WTC11 (cell line): ENCODE measurements at regions not wholly inside any gene's neighbourhood (a gene's known extent, or its start where the extent isn't known, plus 50 kb on each side); places are given as distances from the start of the nearest gene placed in this dataset.

ENCODE experiments used
- ATAC-seq: fragments of 200-7000 bp; cut with Tn5 transposase; 2 replicates; pipeline ENCODE4 v1.10.0; 2021; ENCODE audit warnings: mild to moderate bottlenecking, moderate library complexity
- CTCF ChIA-PET: fragments of 300-600 bp; sonication (Branson Sonifier 250); formaldehyde crosslinking; loops from one replicate; lab custom pipeline; 2021; ENCODE audit warnings: antibody characterized with exemption; lab: Charles Lee
- POLR2A ChIA-PET: fragments of 350-600 bp; sonication (Branson Sonifier 250); formaldehyde crosslinking; loops from one replicate; lab custom pipeline; 2021; ENCODE audit warnings: antibody characterized with exemption; lab: Charles Lee
- DNase-seq: peaks from one replicate; pipeline ENCODE4 v3.0.0; 2021; ENCODE audit warnings: low spot score
- H3K27ac Mint-ChIP-seq: 2 replicates; pipeline ENCODE4 v1.8.0; 2021; ENCODE audit warnings: mixed read lengths
- H3K27me3 Mint-ChIP-seq: 2 replicates; pipeline ENCODE4 v1.8.0; 2021; ENCODE audit warnings: low read depth, mild to moderate bottlenecking, moderate library complexity, mixed read lengths
- H3K36me3 Mint-ChIP-seq: 2 replicates; pipeline ENCODE4 v1.8.0; 2021; ENCODE audit warnings: mixed read lengths
- H3K4me1 Mint-ChIP-seq: 2 replicates; pipeline ENCODE4 v1.8.0; 2022; ENCODE audit warnings: mixed read lengths
- H3K4me3 Mint-ChIP-seq: 2 replicates; pipeline ENCODE4 v1.8.0; 2021; ENCODE audit warnings: mild to moderate bottlenecking, moderate library complexity, mixed read lengths
- H3K9me3 Mint-ChIP-seq: 2 replicates; pipeline ENCODE4 v1.8.0; 2021; ENCODE audit warnings: mixed read lengths
- CBFB ChIP-seq: sonication (generic); formaldehyde crosslinking; IDR thresholded peaks from 2 replicates; pipeline ENCODE4 v1.8.1; 2022; ENCODE audit warnings: mild to moderate bottlenecking, low read depth, missing genetic modification reagents
- CREB1 ChIP-seq: sonication (generic); formaldehyde crosslinking; IDR thresholded peaks from 2 replicates; pipeline ENCODE4 v1.8.0; 2023; ENCODE audit warnings: mild to moderate bottlenecking, missing genetic modification reagents
- ELF4 ChIP-seq: sonication (generic); formaldehyde crosslinking; IDR thresholded peaks from 2 replicates; pipeline ENCODE4 v1.8.1; 2022; ENCODE audit warnings: low read depth, mild to moderate bottlenecking, moderate library complexity, missing genetic modification reagents
- ETV6 ChIP-seq: sonication (generic); formaldehyde crosslinking; IDR thresholded peaks from 2 replicates; pipeline ENCODE4 v1.8.1; 2022; ENCODE audit warnings: mild to moderate bottlenecking, missing genetic modification reagents
- FOXK1 ChIP-seq: sonication (generic); formaldehyde crosslinking; IDR thresholded peaks from 2 replicates; pipeline ENCODE4 v1.8.0; 2022; ENCODE audit warnings: mild to moderate bottlenecking, moderate library complexity, missing genetic modification reagents
- GABPB1 ChIP-seq: sonication (generic); formaldehyde crosslinking; IDR thresholded peaks from 2 replicates; pipeline ENCODE4 v1.8.1; 2023; ENCODE audit warnings: mild to moderate bottlenecking, missing genetic modification reagents
- JAZF1 ChIP-seq: fragments of 250-450 bp; sonication (Bioruptor Pico); IDR thresholded peaks from 2 replicates; pipeline ENCODE4 v1.9.0; 2021; ENCODE audit warnings: moderate library complexity, mild to moderate bottlenecking, inconsistent platforms
- JUN ChIP-seq: sonication (generic); formaldehyde crosslinking; IDR thresholded peaks from 2 replicates; pipeline ENCODE4 v1.8.0; 2023; ENCODE audit warnings: mild to moderate bottlenecking, missing genetic modification reagents
- MYBL2 ChIP-seq: sonication (generic); formaldehyde crosslinking; IDR thresholded peaks from 2 replicates; pipeline ENCODE4 v1.8.1; 2023; ENCODE audit warnings: mild to moderate bottlenecking, moderate library complexity, missing genetic modification reagents
- NFE2L1 ChIP-seq: sonication (generic); formaldehyde crosslinking; IDR thresholded peaks from 2 replicates; pipeline ENCODE4 v1.8.1; 2023; ENCODE audit warnings: missing genetic modification reagents
- NR1H2 ChIP-seq: sonication (generic); formaldehyde crosslinking; IDR thresholded peaks from 2 replicates; pipeline ENCODE4 v1.9.0; 2021; ENCODE audit warnings: mild to moderate bottlenecking, moderate library complexity, missing genetic modification reagents
- NR3C1 ChIP-seq: sonication (generic); formaldehyde crosslinking; conservative IDR thresholded peaks from 2 replicates; pipeline ENCODE4 v1.8.1; 2023; ENCODE audit warnings: low read depth, mild to moderate bottlenecking, missing genetic modification reagents
- OVOL2 ChIP-seq: fragments of 250-450 bp; sonication (Bioruptor Pico); IDR thresholded peaks from 2 replicates; pipeline ENCODE4 v1.9.0; 2021; ENCODE audit warnings: mild to moderate bottlenecking, borderline replicate concordance
- SMAD4 ChIP-seq: sonication (generic); formaldehyde crosslinking; IDR thresholded peaks from 2 replicates; pipeline ENCODE4 v1.8.0; 2022; ENCODE audit warnings: mild to moderate bottlenecking, missing genetic modification reagents
- SOX15 ChIP-seq: fragments of 250-450 bp; sonication (Bioruptor Pico); IDR thresholded peaks from 2 replicates; pipeline ENCODE4 v1.9.0; 2021; ENCODE audit warnings: mild to moderate bottlenecking
- TCF7 ChIP-seq: sonication (generic); formaldehyde crosslinking; IDR thresholded peaks from 2 replicates; pipeline ENCODE4 v1.8.0; 2022; ENCODE audit warnings: mild to moderate bottlenecking, low read depth, missing genetic modification reagents, moderate library complexity
- TEAD1 ChIP-seq: sonication (generic); formaldehyde crosslinking; IDR thresholded peaks from 2 replicates; pipeline ENCODE4 v1.8.0; 2022; ENCODE audit warnings: mild to moderate bottlenecking, missing genetic modification reagents
- ZBTB21 ChIP-seq: sonication (generic); formaldehyde crosslinking; IDR thresholded peaks from 2 replicates; pipeline ENCODE4 v1.8.1; 2023; ENCODE audit warnings: mild to moderate bottlenecking, missing genetic modification reagents, borderline replicate concordance
- ZNF121 ChIP-seq: sonication (generic); formaldehyde crosslinking; IDR thresholded peaks from 2 replicates; pipeline ENCODE4 v1.8.0; 2023; ENCODE audit warnings: missing genetic modification reagents
- ZNF263 ChIP-seq: sonication (generic); formaldehyde crosslinking; IDR thresholded peaks from 2 replicates; pipeline ENCODE4 v1.8.1; 2022; ENCODE audit warnings: low read depth, mild to moderate bottlenecking, moderate library complexity, missing genetic modification reagents
- ZNF317 ChIP-seq: sonication (generic); formaldehyde crosslinking; IDR thresholded peaks from 2 replicates; pipeline ENCODE4 v1.8.1; 2023; ENCODE audit warnings: low read depth, mild to moderate bottlenecking, moderate library complexity, missing genetic modification reagents, borderline replicate concordance
- ZNF396 ChIP-seq: fragments of 250-450 bp; sonication (Bioruptor Pico); IDR thresholded peaks from 2 replicates; pipeline ENCODE4 v1.8.0; 2021; ENCODE audit warnings: mild to moderate bottlenecking, moderate library complexity, borderline replicate concordance
- ZNF671 ChIP-seq: fragments of 250-450 bp; sonication (Bioruptor Pico); IDR thresholded peaks from 2 replicates; pipeline ENCODE4 v1.8.0; 2021; ENCODE audit warnings: mild to moderate bottlenecking
- TF ChIP-seq, protein P1 (sequence below): fragments of 250-450 bp; sonication (Bioruptor Pico); IDR thresholded peaks from 2 replicates; pipeline ENCODE4 v1.9.0; 2021; ENCODE audit warnings: mild to moderate bottlenecking
- TF ChIP-seq, protein P2 (sequence below): sonication (generic); formaldehyde crosslinking; IDR thresholded peaks from 2 replicates; pipeline ENCODE4 v1.8.1; 2023; ENCODE audit warnings: mild to moderate bottlenecking, missing genetic modification reagents, moderate library complexity
- TF ChIP-seq, protein P3 (sequence below): sonication (generic); formaldehyde crosslinking; IDR thresholded peaks from 2 replicates; pipeline ENCODE4 v1.8.1; 2022; ENCODE audit warnings: low read depth, mild to moderate bottlenecking, moderate library complexity, missing genetic modification reagents, borderline replicate concordance
- TF ChIP-seq, protein P4 (sequence below): sonication (generic); formaldehyde crosslinking; IDR thresholded peaks from 2 replicates; pipeline ENCODE4 v1.8.0; 2022; ENCODE audit warnings: mild to moderate bottlenecking, missing genetic modification reagents
- TF ChIP-seq, protein P5 (sequence below): sonication (generic); formaldehyde crosslinking; IDR thresholded peaks from 2 replicates; pipeline ENCODE4 v1.8.1; 2023; ENCODE audit warnings: mild to moderate bottlenecking, missing genetic modification reagents, moderate library complexity
- TF ChIP-seq, protein P6 (sequence below): sonication (generic); formaldehyde crosslinking; IDR thresholded peaks from 2 replicates; pipeline ENCODE4 v1.8.1; 2023; ENCODE audit warnings: mild to moderate bottlenecking, moderate library complexity, missing genetic modification reagents

DNA sequence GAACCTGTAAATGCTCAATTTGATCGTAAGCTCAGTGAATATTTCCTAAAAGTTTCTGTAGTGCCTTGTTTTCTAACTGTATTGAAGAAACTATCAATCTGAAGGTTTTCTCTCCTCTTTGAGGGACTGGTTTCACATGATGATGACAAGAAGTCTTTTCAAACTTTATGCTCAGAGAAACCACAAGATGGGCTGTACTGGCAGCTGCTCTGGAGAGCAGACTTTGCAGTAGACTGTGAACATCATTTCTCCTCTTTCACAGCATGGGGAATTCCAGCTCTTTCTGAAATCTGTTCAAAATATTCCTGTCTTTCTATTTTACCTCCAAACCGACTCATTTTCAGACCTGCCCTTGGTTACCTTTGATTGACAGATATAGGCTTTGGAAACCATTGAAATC is 194.4 kb downstream of the IZUMO3 start (continued):
- TF ChIP-seq GABPB1 (no peak), ELF4 (CRISPR knock-in tag) (no peak), FOXK1 (no peak), JUN (no peak), OVOL2 (no peak), TEAD1 (CRISPR knock-in tag) (no peak)
- TF ChIP-seq, protein P1, sequence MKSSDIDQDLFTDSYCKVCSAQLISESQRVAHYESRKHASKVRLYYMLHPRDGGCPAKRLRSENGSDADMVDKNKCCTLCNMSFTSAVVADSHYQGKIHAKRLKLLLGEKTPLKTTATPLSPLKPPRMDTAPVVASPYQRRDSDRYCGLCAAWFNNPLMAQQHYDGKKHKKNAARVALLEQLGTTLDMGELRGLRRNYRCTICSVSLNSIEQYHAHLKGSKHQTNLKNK (CRISPR knock-in tag), result no peak
- TF ChIP-seq, protein P2, sequence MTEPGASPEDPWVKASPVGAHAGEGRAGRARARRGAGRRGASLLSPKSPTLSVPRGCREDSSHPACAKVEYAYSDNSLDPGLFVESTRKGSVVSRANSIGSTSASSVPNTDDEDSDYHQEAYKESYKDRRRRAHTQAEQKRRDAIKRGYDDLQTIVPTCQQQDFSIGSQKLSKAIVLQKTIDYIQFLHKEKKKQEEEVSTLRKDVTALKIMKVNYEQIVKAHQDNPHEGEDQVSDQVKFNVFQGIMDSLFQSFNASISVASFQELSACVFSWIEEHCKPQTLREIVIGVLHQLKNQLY (CRISPR knock-in tag), result no peak

DNA sequence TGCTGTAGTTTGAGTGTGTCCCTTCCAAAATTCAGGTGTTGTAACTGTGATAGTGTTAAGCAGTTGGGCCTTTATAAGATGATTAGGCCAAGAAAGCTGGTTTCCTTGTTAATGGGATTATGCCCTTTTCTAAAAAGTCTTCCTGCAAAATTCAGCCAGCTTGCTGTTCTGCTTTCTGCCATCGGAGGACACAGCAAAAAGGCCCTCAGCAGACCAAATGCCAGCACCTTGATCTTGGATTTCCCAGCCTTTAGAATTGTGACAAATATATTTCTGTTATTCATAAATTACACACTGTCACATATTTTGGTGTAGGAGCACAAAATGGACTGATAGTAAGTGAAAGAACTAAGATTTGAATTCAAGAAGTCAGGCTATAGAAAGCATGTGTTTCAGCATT is 203.2 kb downstream of the IZUMO3 start:
- H3K4me1 Mint-ChIP-seq, result no peaks in the 10 kb centered on the region
- ChIA-PET CTCF (interaction anchor here (1.1 to 1.2 kb wide), 2 partner anchors 12 to 43 kb away, joined by 3 to 5 read pairs; no protein-coding TSS in a partner anchor), POLR2A (no interaction called here)
- peaks cover 8% of the 10 kb centered on the region for H3K36me3 Mint-ChIP-seq
- no peaks in the 10 kb centered on the region for H3K27me3 Mint-ChIP-seq
- TF ChIP-seq ZNF671 (CRISPR knock-in tag), result no peak
- TF ChIP-seq ZNF121, result no peak
- TF ChIP-seq ZNF396 (CRISPR knock-in tag), result no peak
- TF ChIP-seq ZNF263, result no peak
- no peak for TF ChIP-seq TCF7 (CRISPR knock-in tag)
- no peak for TF ChIP-seq ETV6 (CRISPR knock-in tag)
- TF ChIP-seq GABPB1, result no peak
- TF ChIP-seq, protein P3, sequence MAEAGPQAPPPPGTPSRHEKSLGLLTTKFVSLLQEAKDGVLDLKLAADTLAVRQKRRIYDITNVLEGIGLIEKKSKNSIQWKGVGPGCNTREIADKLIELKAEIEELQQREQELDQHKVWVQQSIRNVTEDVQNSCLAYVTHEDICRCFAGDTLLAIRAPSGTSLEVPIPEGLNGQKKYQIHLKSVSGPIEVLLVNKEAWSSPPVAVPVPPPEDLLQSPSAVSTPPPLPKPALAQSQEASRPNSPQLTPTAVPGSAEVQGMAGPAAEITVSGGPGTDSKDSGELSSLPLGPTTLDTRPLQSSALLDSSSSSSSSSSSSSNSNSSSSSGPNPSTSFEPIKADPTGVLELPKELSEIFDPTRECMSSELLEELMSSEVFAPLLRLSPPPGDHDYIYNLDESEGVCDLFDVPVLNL (CRISPR knock-in tag), result no peak
- TF ChIP-seq CREB1 (CRISPR knock-in tag), result no peak
- TF ChIP-seq, all 79 proteins: peak for 0
- H3K4me3 Mint-ChIP-seq, result no peak overlapping the region
- ATAC-seq (no peak), DNase-seq (no peak)
- no peak overlapping the region for H3K27ac Mint-ChIP-seq
- H3K9me3 Mint-ChIP-seq, result peaks cover 17% of the 10 kb centered on the region

DNA sequence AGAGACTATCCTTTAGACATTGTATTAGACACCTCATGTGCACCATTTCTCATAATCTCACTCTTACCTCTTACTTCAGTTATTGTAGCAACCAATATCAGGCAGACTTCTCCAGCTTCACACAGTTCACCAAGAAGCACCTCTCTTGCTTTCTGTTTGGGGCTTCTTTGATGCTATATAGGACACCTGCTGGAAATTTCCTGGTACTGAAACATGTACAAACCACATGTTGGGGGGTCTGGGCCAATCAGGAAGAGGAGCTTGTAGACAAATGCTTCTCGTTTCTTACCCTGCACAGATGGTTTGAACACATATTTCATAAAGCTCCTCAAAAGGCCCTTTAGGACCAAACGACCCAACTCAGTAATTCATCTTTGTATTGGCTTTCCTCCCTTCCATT is 212.1 kb downstream of the IZUMO3 start:
- peak; percentile 71 for ATAC-seq
- ChIA-PET CTCF (interaction anchor here (1.0 kb wide), 1 partner anchor 1563 kb away, joined by 4 read pairs; no protein-coding TSS in a partner anchor), POLR2A (no interaction called here)
- no peaks in the 10 kb centered on the region for H3K36me3 Mint-ChIP-seq
- DNase-seq, result no peak
- no peaks in the 10 kb centered on the region for H3K27me3 Mint-ChIP-seq
- peaks cover 18% of the 10 kb centered on the region for H3K4me1 Mint-ChIP-seq
- no peak overlapping the region for H3K4me3 Mint-ChIP-seq
- TF ChIP-seq FOXK1 (no peak), JAZF1 (CRISPR knock-in tag) (no peak)
- TF ChIP-seq, protein P4, sequence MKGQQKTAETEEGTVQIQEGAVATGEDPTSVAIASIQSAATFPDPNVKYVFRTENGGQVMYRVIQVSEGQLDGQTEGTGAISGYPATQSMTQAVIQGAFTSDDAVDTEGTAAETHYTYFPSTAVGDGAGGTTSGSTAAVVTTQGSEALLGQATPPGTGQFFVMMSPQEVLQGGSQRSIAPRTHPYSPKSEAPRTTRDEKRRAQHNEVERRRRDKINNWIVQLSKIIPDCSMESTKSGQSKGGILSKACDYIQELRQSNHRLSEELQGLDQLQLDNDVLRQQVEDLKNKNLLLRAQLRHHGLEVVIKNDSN, result no peak
- TF ChIP-seq, all 79 proteins: peak for 0
- Mint-ChIP-seq H3K9me3 (peaks cover 5% of the 10 kb centered on the region; the same call in 1 of the 2 replicates), H3K27ac (no peak overlapping the region)

DNA sequence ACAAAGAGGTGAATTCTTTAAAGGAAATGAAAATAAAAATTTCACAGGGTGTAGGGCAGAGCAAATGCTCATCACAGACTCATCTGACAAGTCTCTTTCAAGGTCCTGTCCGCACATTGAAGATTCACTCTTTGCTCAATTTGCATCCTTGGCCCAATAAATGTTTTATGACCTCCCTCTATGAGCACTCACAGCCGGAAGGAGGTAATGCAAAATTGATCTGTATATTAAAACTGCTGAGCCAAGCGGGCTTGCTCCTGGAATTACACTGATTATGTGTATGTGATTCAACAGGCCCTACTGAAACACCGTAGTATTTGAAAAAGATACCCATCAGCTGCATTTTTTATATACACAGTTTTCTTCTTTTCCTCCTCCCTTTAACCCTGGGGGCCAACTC is 246.8 kb downstream of the IZUMO3 start:
- ATAC-seq, result no peak
- no peaks in the 10 kb centered on the region; the same call in none of the 2 replicates for H3K27me3 Mint-ChIP-seq
- H3K9me3 Mint-ChIP-seq, result peaks cover 11% of the 10 kb centered on the region
- no peak overlapping the region for H3K4me3 Mint-ChIP-seq
- CTCF ChIA-PET, result no interaction called here
- H3K36me3 Mint-ChIP-seq, result no peaks in the 10 kb centered on the region; the same call in 1 of the 2 replicates
- DNase-seq, result no peak
- H3K27ac Mint-ChIP-seq, result no peak overlapping the region
- POLR2A ChIA-PET, result no interaction called here
- peaks cover 9% of the 10 kb centered on the region for H3K4me1 Mint-ChIP-seq
- no peak for TF ChIP-seq NR3C1 (CRISPR knock-in tag)
- TF ChIP-seq GABPB1, result no peak
- no peak for TF ChIP-seq ZBTB21 (CRISPR knock-in tag)
- no peak for TF ChIP-seq SMAD4
- TF ChIP-seq, protein P5, sequence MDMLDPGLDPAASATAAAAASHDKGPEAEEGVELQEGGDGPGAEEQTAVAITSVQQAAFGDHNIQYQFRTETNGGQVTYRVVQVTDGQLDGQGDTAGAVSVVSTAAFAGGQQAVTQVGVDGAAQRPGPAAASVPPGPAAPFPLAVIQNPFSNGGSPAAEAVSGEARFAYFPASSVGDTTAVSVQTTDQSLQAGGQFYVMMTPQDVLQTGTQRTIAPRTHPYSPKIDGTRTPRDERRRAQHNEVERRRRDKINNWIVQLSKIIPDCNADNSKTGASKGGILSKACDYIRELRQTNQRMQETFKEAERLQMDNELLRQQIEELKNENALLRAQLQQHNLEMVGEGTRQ, result no peak
- no peak for TF ChIP-seq CBFB (CRISPR knock-in tag)
- TF ChIP-seq NFE2L1 (CRISPR knock-in tag), result no peak
- no peak for TF ChIP-seq NR1H2 (CRISPR knock-in tag)
- no peak for TF ChIP-seq MYBL2
- TF ChIP-seq ZNF671 (CRISPR knock-in tag), result no peak
- no peak for TF ChIP-seq ZNF317 (CRISPR knock-in tag)
- no peak for TF ChIP-seq SOX15 (CRISPR knock-in tag)
- TF ChIP-seq, protein P6, sequence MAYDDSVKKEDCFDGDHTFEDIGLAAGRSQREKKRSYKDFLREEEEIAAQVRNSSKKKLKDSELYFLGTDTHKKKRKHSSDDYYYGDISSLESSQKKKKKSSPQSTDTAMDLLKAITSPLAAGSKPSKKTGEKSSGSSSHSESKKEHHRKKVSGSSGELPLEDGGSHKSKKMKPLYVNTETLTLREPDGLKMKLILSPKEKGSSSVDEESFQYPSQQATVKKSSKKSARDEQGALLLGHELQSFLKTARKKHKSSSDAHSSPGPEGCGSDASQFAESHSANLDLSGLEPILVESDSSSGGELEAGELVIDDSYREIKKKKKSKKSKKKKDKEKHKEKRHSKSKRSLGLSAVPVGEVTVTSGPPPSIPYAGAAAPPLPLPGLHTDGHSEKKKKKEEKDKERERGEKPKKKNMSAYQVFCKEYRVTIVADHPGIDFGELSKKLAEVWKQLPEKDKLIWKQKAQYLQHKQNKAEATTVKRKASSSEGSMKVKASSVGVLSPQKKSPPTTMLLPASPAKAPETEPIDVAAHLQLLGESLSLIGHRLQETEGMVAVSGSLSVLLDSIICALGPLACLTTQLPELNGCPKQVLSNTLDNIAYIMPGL, result no peak
